CD14-positive monocyte (primary cell): ENCODE measurements at regions not wholly inside any gene's neighbourhood (a gene's known extent, or its start where the extent isn't known, plus 50 kb on each side); places are given as distances from the start of the nearest gene placed in this dataset.

ENCODE experiments used
- DNase-seq, 3 donors: peaks; one replicate each; pipeline ENCODE4 v3.0.0-alpha.2; 2011 to 2022
- H2AFZ ChIP-seq: 2 replicates; pipeline ENCODE4 v1.6.0; 2012; ENCODE audit warnings: mild to moderate bottlenecking, low read depth, low read length, inconsistent platforms; ENCODE audit not compliant: insufficient read depth, poor library complexity, severe bottlenecking
- H3K27ac ChIP-seq, 2 donors: 1 replicate in 1 of 2; 2 replicates in 1 of 2; pipeline ENCODE4 v1.5.1; 2012 to 2013; ENCODE audit warnings: low read length in 2 of 2, control low read depth in 1 of 2, inconsistent platforms in 1 of 2, low read depth in 1 of 2, mild to moderate bottlenecking in 1 of 2
- H3K27me3 ChIP-seq, 2 donors: one replicate each; pipeline versions ENCODE4 v1.6.0 to v1.6.1; 2011 to 2013; ENCODE audit warnings: low read length in 2 of 2; ENCODE audit not compliant: control insufficient read depth in 2 of 2, insufficient read depth in 2 of 2
- H3K36me3 ChIP-seq, 2 donors: replicated peaks in 1 of 2; 1 replicate in 1 of 2; 2 replicates in 1 of 2; pipeline versions ENCODE4 v1.5.1 to v1.6.1; 2012 to 2013; ENCODE audit warnings: low read length in 2 of 2, control low read depth in 1 of 2, inconsistent platforms in 1 of 2, mild to moderate bottlenecking in 1 of 2; ENCODE audit not compliant: insufficient read depth in 2 of 2, control insufficient read depth in 1 of 2
- H3K4me1 ChIP-seq, 2 donors: 1 replicate in 1 of 2; 2 replicates in 1 of 2; pipeline versions ENCODE4 v1.5.1 to v1.6.1; 2012 to 2013; ENCODE audit warnings: low read length in 2 of 2, control low read depth in 1 of 2, inconsistent platforms in 1 of 2, mild to moderate bottlenecking in 1 of 2, moderate library complexity in 1 of 2; ENCODE audit not compliant: insufficient read depth in 2 of 2, control insufficient read depth in 1 of 2
- H3K4me2 ChIP-seq: replicated peaks from 2 replicates; pipeline ENCODE3; 2012; ENCODE audit warnings: low read length, moderate library complexity, mild to moderate bottlenecking; ENCODE audit not compliant: poor library complexity, severe bottlenecking; ENCODE audit errors: extremely low read depth
- H3K4me3 ChIP-seq, 3 experiments: fragments of 200-600 bp in 1 of 3; sonication (generic) in 1 of 3; replicated peaks in 1 of 3; 1 replicate in 2 of 3; 2 replicates in 1 of 3; pipeline ENCODE4 v1.5.1; 2011 to 2013; ENCODE audit warnings: low read length in 3 of 3, mild to moderate bottlenecking in 3 of 3, control low read depth in 2 of 3, low read depth in 2 of 3, inconsistent platforms in 1 of 3, moderate library complexity in 1 of 3
- H3K79me2 ChIP-seq: 2 replicates; pipeline ENCODE4 v1.6.0; 2012; ENCODE audit warnings: mild to moderate bottlenecking, control low read depth, inconsistent platforms, low read length, moderate library complexity; ENCODE audit not compliant: insufficient read depth
- H3K9ac ChIP-seq: 2 replicates; pipeline ENCODE4 v1.6.0; 2017; ENCODE audit warnings: low read length, mild to moderate bottlenecking; ENCODE audit not compliant: insufficient read depth, poor library complexity, severe bottlenecking
- H3K9me3 ChIP-seq, 2 donors: replicated peaks in 1 of 2; 1 replicate in 1 of 2; 2 replicates in 1 of 2; pipeline versions ENCODE4 v1.5.1 to v1.6.1; 2012 to 2013; ENCODE audit warnings: low read length in 2 of 2, control low read depth in 1 of 2; ENCODE audit not compliant: control insufficient read depth in 1 of 2, insufficient read depth in 1 of 2
- H4K20me1 ChIP-seq: 2 replicates; pipeline ENCODE4 v1.6.0; 2012; ENCODE audit warnings: mild to moderate bottlenecking, low read length, control low read depth, moderate library complexity; ENCODE audit not compliant: insufficient read depth
- H3K27ac Mint-ChIP-seq, 7 donors: one replicate each; pipeline ENCODE4 v1.8.0; 2020; ENCODE audit warnings: mild to moderate bottlenecking in 7 of 7, mixed read lengths in 7 of 7, moderate library complexity in 6 of 7, inconsistent platforms in 2 of 7
- H3K27me3 Mint-ChIP-seq, 3 donors: one replicate each; pipeline ENCODE4 v1.8.0; 2021 to 2022; ENCODE audit warnings: low read depth in 3 of 3, mild to moderate bottlenecking in 3 of 3, mixed read lengths in 3 of 3, moderate library complexity in 3 of 3, inconsistent platforms in 1 of 3
- H3K36me3 Mint-ChIP-seq, 2 donors: one replicate each; pipeline ENCODE4 v1.8.0; 2020; ENCODE audit warnings: mixed read lengths in 2 of 2, inconsistent platforms in 1 of 2, mild to moderate bottlenecking in 1 of 2
- H3K4me1 Mint-ChIP-seq: one replicate; pipeline ENCODE4 v1.8.0; 2020; ENCODE audit warnings: mild to moderate bottlenecking, mixed read lengths
- H3K4me3 Mint-ChIP-seq, 2 donors: one replicate each; pipeline ENCODE4 v1.8.0; 2020; ENCODE audit warnings: mild to moderate bottlenecking in 2 of 2, mixed read lengths in 2 of 2, moderate library complexity in 1 of 2
- H3K9me3 Mint-ChIP-seq, 7 donors: one replicate each; pipeline ENCODE4 v1.8.0; 2020 to 2022; ENCODE audit warnings: mixed read lengths in 7 of 7, mild to moderate bottlenecking in 6 of 7, moderate library complexity in 6 of 7, inconsistent platforms in 2 of 7
- WGBS: methylation state at CpG from one replicate; pipeline ENCODE4 v1.1.5; 2013; ENCODE audit warnings: missing lambda C conversion rate; ENCODE audit not compliant: insufficient coverage; 5-methylcytosine and 5-hydroxymethylcytosine counted together
- intact Hi-C, 2 donors: fragments of 100-400 bp; cut with micrococcal nuclease; formaldehyde crosslinking; loops; one replicate each; pipeline versions ENCODE4 v1.15.0 to v1.15.1; 2023
- TF ChIP-seq, protein P1 (sequence below): fragments of 200-600 bp; IDR thresholded peaks from one replicate; pipeline ENCODE4 v1.8.0; 2022; ENCODE audit warnings: antibody characterized with exemption, mild to moderate bottlenecking

DNA sequence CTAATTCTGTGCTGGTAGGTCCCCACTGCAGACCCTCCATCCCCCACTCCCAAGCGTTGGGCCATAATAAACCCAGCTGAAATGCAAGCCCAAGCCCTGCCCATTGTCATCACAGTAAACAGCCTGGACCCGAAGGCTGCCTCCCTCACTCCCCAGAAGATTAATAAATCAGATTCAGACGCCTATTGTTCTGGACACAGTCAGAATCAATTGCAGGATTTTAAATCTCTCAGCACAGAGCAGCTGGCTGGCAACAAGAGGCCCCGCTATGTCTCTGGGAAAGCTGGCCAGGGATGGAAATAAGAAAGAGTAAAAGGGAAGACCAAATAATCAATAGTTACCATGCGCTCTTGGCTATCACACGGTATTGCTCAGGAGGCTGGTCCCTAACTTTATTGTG lies 93.9 kb downstream of the C17orf67 start:
- Mint-ChIP-seq H3K4me1 (peaks cover 12% of the 10 kb centered on the region), H3K27ac (no peak overlapping the region), H3K9me3 (peaks cover 14 to 27% (median 23%) of the 10 kb centered on the region in 7 donors), H3K27me3 (peaks cover 2% of the 10 kb centered on the region in 3 donors), H3K36me3 (no peaks in the 10 kb centered on the region), H3K4me3 (no peak overlapping the region)
- intact Hi-C loops, result no loop called here
- Histone ChIP-seq H3K4me3 (no peak overlapping the region), H2AFZ (no peak overlapping the region), H3K4me2 (no peak overlapping the region), H4K20me1 (no peaks in the 10 kb centered on the region), H3K4me1 (no peaks in the 10 kb centered on the region), H3K36me3 (no peaks in the 10 kb centered on the region), H3K79me2 (no peaks in the 10 kb centered on the region), H3K9me3 (peaks cover 16 to 17% of the 10 kb centered on the region in 2 donors), H3K27me3 (no peaks in the 10 kb centered on the region), H3K27ac (no peak overlapping the region), H3K9ac (no peak overlapping the region)
- 98% methylated on average over 4 of the region's 6 CpGs for WGBS
- TF ChIP-seq, protein P1, sequence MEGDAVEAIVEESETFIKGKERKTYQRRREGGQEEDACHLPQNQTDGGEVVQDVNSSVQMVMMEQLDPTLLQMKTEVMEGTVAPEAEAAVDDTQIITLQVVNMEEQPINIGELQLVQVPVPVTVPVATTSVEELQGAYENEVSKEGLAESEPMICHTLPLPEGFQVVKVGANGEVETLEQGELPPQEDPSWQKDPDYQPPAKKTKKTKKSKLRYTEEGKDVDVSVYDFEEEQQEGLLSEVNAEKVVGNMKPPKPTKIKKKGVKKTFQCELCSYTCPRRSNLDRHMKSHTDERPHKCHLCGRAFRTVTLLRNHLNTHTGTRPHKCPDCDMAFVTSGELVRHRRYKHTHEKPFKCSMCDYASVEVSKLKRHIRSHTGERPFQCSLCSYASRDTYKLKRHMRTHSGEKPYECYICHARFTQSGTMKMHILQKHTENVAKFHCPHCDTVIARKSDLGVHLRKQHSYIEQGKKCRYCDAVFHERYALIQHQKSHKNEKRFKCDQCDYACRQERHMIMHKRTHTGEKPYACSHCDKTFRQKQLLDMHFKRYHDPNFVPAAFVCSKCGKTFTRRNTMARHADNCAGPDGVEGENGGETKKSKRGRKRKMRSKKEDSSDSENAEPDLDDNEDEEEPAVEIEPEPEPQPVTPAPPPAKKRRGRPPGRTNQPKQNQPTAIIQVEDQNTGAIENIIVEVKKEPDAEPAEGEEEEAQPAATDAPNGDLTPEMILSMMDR, result no peak
- no peak for DNase-seq

DNA sequence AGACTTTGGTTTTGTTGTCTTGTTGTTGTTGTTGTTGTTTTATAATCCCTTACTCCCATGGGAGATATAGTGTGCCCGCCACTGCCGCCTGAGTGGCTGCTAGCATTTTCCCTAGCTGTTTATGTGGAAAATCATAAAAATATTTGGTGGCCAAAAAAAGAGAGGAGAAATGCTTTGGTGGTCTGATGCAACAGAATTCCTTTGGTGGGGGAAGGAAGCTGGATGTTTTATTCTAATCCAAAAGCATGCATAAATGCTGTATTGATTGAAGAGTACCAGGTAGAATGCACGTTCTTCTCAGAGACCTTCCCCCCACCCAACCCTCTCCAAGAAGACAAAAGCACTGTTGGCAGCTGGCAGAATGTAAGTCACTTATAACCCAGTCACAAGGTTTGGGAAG lies 93.2 kb downstream of the C17orf67 start:
- Histone ChIP-seq H3K9ac (no peak overlapping the region), H3K79me2 (no peaks in the 10 kb centered on the region), H3K4me2 (no peak overlapping the region), H2AFZ (no peak overlapping the region), H3K27ac (no peak overlapping the region), H3K9me3 (peaks cover 23 to 24% of the 10 kb centered on the region in 2 donors), H3K4me3 (no peak overlapping the region), H3K27me3 (no peaks in the 10 kb centered on the region), H4K20me1 (no peaks in the 10 kb centered on the region), H3K36me3 (no peaks in the 10 kb centered on the region), H3K4me1 (no peaks in the 10 kb centered on the region)
- DNase-seq, result no peak
- H3K4me1 Mint-ChIP-seq, result peaks cover 12% of the 10 kb centered on the region
- 100% methylated on average over 1 of the region's 3 CpGs for WGBS
- no peak overlapping the region for H3K4me3 Mint-ChIP-seq
- no peak overlapping the region for H3K27ac Mint-ChIP-seq
- intact Hi-C loops, result no loop called here
- peaks cover 2% of the 10 kb centered on the region in 3 donors for H3K27me3 Mint-ChIP-seq
- peaks cover 17 to 34% (median 30%) of the 10 kb centered on the region in 7 donors for H3K9me3 Mint-ChIP-seq
- TF ChIP-seq, protein P1, result no peak
- no peaks in the 10 kb centered on the region for H3K36me3 Mint-ChIP-seq
